GM23248 (cell line): ENCODE measurements at regions not wholly inside any gene's neighbourhood (a gene's known extent, or its start where the extent isn't known, plus 50 kb on each side); places are given as distances from the start of the nearest gene placed in this dataset.

Experiments used
- DNase-seq: peaks from one replicate; pipeline ENCODE4 v3.0.0-alpha.2; 2015
- H2AFZ ChIP-seq: fragments of 200-600 bp; sonication (generic); 2 replicates; pipeline ENCODE4 v1.6.1; 2016; ENCODE audit warnings: antibody characterized with exemption
- H3F3A ChIP-seq: fragments of 200-600 bp; sonication (generic); 2 replicates; pipeline ENCODE4 v1.6.1; 2016; ENCODE audit warnings: mild to moderate bottlenecking, antibody characterized with exemption, mixed run types; ENCODE audit not compliant: insufficient read depth
- H3K27ac ChIP-seq: fragments of 200-600 bp; sonication (generic); 2 replicates; pipeline ENCODE4 v1.5.1; 2016; ENCODE audit warnings: mild to moderate bottlenecking
- H3K27me3 ChIP-seq: fragments of 200-600 bp; sonication (generic); replicated peaks from 2 replicates; pipeline ENCODE4 v1.6.1; 2016; ENCODE audit warnings: mild to moderate bottlenecking; ENCODE audit not compliant: insufficient read depth
- H3K36me3 ChIP-seq: fragments of 200-600 bp; sonication (generic); 2 replicates; pipeline ENCODE4 v1.6.1; 2016; ENCODE audit warnings: low read depth, mild to moderate bottlenecking
- H3K4me1 ChIP-seq: fragments of 200-600 bp; sonication (generic); 2 replicates; pipeline ENCODE4 v1.6.1; 2016; ENCODE audit warnings: mild to moderate bottlenecking; ENCODE audit not compliant: insufficient read depth
- H3K4me2 ChIP-seq: fragments of 200-600 bp; sonication (generic); one replicate; pipeline ENCODE4 v1.6.1; 2016; ENCODE audit warnings: mild to moderate bottlenecking; ENCODE audit not compliant: unreplicated experiment
- H3K4me3 ChIP-seq: fragments of 200-600 bp; sonication (generic); 2 replicates; pipeline ENCODE4 v1.5.1; 2016; ENCODE audit warnings: mild to moderate bottlenecking
- H3K79me2 ChIP-seq: fragments of 200-600 bp; sonication (generic); 2 replicates; pipeline ENCODE4 v1.6.1; 2016; ENCODE audit warnings: mild to moderate bottlenecking; ENCODE audit not compliant: insufficient read depth
- H3K9ac ChIP-seq: fragments of 200-600 bp; sonication (generic); 2 replicates; pipeline ENCODE4 v1.6.1; 2016; ENCODE audit warnings: mild to moderate bottlenecking
- H3K9me2 ChIP-seq: fragments of 200-600 bp; sonication (generic); 2 replicates; pipeline ENCODE4 v1.6.1; 2016; ENCODE audit warnings: mixed run types, mild to moderate bottlenecking, moderate library complexity; ENCODE audit not compliant: insufficient read depth
- H3K9me3 ChIP-seq: fragments of 200-600 bp; sonication (generic); one replicate; pipeline ENCODE4 v1.6.1; 2017; ENCODE audit warnings: low read depth
- H4K20me1 ChIP-seq: fragments of 200-600 bp; sonication (generic); 2 replicates; pipeline ENCODE4 v1.6.0; 2016; ENCODE audit not compliant: insufficient read depth
- EZH2 ChIP-seq: fragments of 200-600 bp; sonication (generic); IDR thresholded peaks from 2 replicates; pipeline ENCODE4 v1.6.1; 2018; ENCODE audit warnings: antibody characterized with exemption, mild to moderate bottlenecking; ENCODE audit not compliant: insufficient read depth, poor library complexity, severe bottlenecking
- EZH2phosphoT487 ChIP-seq: fragments of 200-600 bp; sonication (generic); IDR thresholded peaks from 2 replicates; pipeline ENCODE4 v1.6.1; 2018; ENCODE audit warnings: antibody characterized with exemption, moderate library complexity, mild to moderate bottlenecking, low read depth; ENCODE audit not compliant: insufficient read depth
- WGBS, 2 experiments: methylation state at CpG; one replicate each; pipeline ENCODE4 v1.1.6; 2015 to 2017; ENCODE audit warnings: low lambda C conversion rate in 2 of 2, low coverage in 1 of 2; ENCODE audit errors: missing lambda C conversion rate in 2 of 2; 5-methylcytosine and 5-hydroxymethylcytosine counted together
- in situ Hi-C: fragments of 300-500 bp; cut with MboI; formaldehyde crosslinking; loops from 2 replicates; pipeline ENCODE4 v1.15.0; 2020

- no peak overlapping the region for H3K9ac ChIP-seq
- H3K27ac ChIP-seq, result peak overlapping the region; percentile 19; the same call in 1 of the 2 replicates
- peaks cover 44% of the 10 kb centered on the region for H3K4me1 ChIP-seq
- WGBS, 2 experiments, result 100% methylated on average over 1 of the region's 1 CpG
- peak; percentile 82 for DNase-seq
- H3K27me3 ChIP-seq, result no peaks in the 10 kb centered on the region
- H3K36me3 ChIP-seq, result no peaks in the 10 kb centered on the region
- no peaks in the 10 kb centered on the region for H3K9me3 ChIP-seq
- H3K9me2 ChIP-seq, result no peaks in the 10 kb centered on the region
- no peaks in the 10 kb centered on the region for H3K79me2 ChIP-seq
- H3K4me2 ChIP-seq, result peak overlapping the region; percentile 8
- in situ Hi-C loops, result loop anchor here (25.0 kb wide), 1 partner anchor 1620 kb away; no protein-coding TSS in a partner anchor
- peaks cover 15% of the 10 kb centered on the region for H3F3A ChIP-seq
- no peaks in the 10 kb centered on the region for H4K20me1 ChIP-seq
- no peak overlapping the region for H3K4me3 ChIP-seq
- H2AFZ ChIP-seq, result no peak overlapping the region
- TF ChIP-seq EZH2phosphoT487 (no peak), EZH2 (no peak)
These were observed 512.6 kb upstream of the FAM241A start for GRCh38 chr4:111632641-111633151.

GRCh38 chr4:111633663-111634266 lies 511.5 kb upstream of the FAM241A start:
- DNase-seq, result no peak
- in situ Hi-C loops, result loop anchor here (25.0 kb wide), 1 partner anchor 1621 kb away; no protein-coding TSS in a partner anchor
- no peaks in the 10 kb centered on the region for H3K27me3 ChIP-seq
- no peaks in the 10 kb centered on the region for H3K36me3 ChIP-seq
- H3F3A ChIP-seq, result peaks cover 16% of the 10 kb centered on the region
- H4K20me1 ChIP-seq, result no peaks in the 10 kb centered on the region
- peak overlapping the region; percentile 13; the same call in 1 of the 2 replicates for H2AFZ ChIP-seq
- TF ChIP-seq EZH2phosphoT487 (no peak), EZH2 (no peak)
- no peaks in the 10 kb centered on the region for H3K9me2 ChIP-seq
- H3K4me1 ChIP-seq, result peaks cover 45% of the 10 kb centered on the region
- H3K4me3 ChIP-seq, result no peak overlapping the region
- no peak overlapping the region for H3K4me2 ChIP-seq
- 80 to 82% methylated on average over 7 of the region's 7 CpGs for WGBS, 2 experiments
- no peaks in the 10 kb centered on the region for H3K79me2 ChIP-seq
- no peak overlapping the region for H3K9ac ChIP-seq
- no peaks in the 10 kb centered on the region for H3K9me3 ChIP-seq
- no peak overlapping the region for H3K27ac ChIP-seq

DNA sequence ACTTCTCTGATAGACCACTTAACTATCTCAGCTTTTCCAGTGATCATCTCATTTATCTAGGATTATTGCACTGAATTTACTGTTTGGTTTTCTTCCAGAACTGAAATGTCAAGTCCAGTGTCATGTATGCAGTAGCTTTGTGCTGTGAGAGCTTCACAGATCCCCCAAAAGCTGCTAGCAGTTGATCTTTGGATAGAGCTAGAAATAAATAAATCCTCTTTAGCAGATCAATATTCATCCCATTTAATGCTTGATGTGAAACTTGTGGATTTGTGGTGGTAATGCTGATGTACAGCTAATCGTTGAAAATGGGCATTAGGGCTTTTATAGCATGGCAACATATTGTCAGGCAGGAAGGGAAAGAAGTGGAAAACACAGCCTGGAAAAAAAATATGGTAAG lies 509.6 kb upstream of the FAM241A start:
- H3K27ac ChIP-seq, result no peak overlapping the region
- H3K36me3 ChIP-seq, result no peaks in the 10 kb centered on the region
- H3K27me3 ChIP-seq, result no peaks in the 10 kb centered on the region
- peaks cover 52% of the 10 kb centered on the region for H3K4me1 ChIP-seq
- no peaks in the 10 kb centered on the region for H3K9me2 ChIP-seq
- H3K4me3 ChIP-seq, result no peak overlapping the region
- H3K9ac ChIP-seq, result no peak overlapping the region
- H2AFZ ChIP-seq, result no peak overlapping the region
- H3K79me2 ChIP-seq, result no peaks in the 10 kb centered on the region
- no peak for DNase-seq
- in situ Hi-C loops, result loop anchor here (25.0 kb wide), 1 partner anchor 1623 kb away; no protein-coding TSS in a partner anchor
- peaks cover 30% of the 10 kb centered on the region for H3F3A ChIP-seq
- no peaks in the 10 kb centered on the region for H3K9me3 ChIP-seq
- 82 to 84% methylated on average over 1 of the region's 1 CpG for WGBS, 2 experiments
- no peak for TF ChIP-seq EZH2phosphoT487
- TF ChIP-seq EZH2, result no peak
- no peaks in the 10 kb centered on the region for H4K20me1 ChIP-seq
- H3K4me2 ChIP-seq, result no peak overlapping the region

DNA sequence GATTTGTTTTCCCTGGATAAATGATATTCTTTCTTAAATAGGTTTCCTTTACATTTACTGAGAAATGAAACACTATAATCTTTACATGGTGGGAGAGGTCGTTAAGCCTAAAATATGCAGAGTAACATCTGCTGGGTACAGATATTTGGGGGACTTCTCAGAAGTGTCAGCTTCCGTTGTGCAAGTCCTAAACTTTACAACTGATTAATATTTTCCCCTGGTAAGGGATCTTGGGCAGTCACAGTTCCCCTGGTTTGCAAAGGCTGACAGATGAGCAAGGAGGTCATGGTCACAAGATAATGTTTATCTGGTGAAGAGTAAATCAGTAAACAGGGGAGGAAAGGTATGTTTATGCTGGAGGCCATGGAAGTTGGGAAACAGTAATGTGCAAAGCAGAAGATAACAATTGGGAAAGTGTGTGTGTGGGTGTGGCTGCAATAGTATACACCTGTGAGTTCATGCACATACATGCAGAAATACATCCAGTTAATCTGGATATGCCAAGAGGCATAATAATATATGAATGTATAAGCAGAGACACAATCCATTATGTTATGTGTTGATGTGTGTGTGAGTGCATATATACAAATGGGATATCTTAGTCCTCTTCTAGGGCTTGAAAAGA lies 508.2 kb upstream of the FAM241A start:
- Histone ChIP-seq H3K9me2 (no peaks in the 10 kb centered on the region), H3K27ac (no peak overlapping the region), H3K9ac (no peak overlapping the region), H3K27me3 (no peaks in the 10 kb centered on the region), H3K4me1 (peaks cover 52% of the 10 kb centered on the region), H2AFZ (no peak overlapping the region), H3K9me3 (no peaks in the 10 kb centered on the region), H4K20me1 (no peaks in the 10 kb centered on the region), H3K4me3 (no peak overlapping the region), H3K4me2 (no peak overlapping the region), H3K36me3 (no peaks in the 10 kb centered on the region), H3F3A (peaks cover 27% of the 10 kb centered on the region), H3K79me2 (no peaks in the 10 kb centered on the region)
- no peak for DNase-seq
- in situ Hi-C loops, result loop anchor here (25.0 kb wide), 1 partner anchor 1625 kb away; no protein-coding TSS in a partner anchor
- TF ChIP-seq EZH2, result no peak
- 64 to 68% methylated on average over 2 of the region's 2 CpGs for whole genome bisulfite sequencing, 2 experiments
